RKO (cell line): ENCODE measurements at regions not wholly inside any gene's neighbourhood (a gene's known extent, or its start where the extent isn't known, plus 50 kb on each side); places are given as distances from the start of the nearest gene placed in this dataset.
A peak's percentile ranks its signal among the peaks of the same experiment; 100 is the strongest.
"Not testable (repeated sequence)": the region's sequence is repeated elsewhere in the genome, so short reads cannot be mapped to it uniquely, and the experiment has no call there.

ENCODE experiments used
- DNase-seq: peaks from one replicate; pipeline ENCODE4 v3.0.0-alpha.2; 2016; ENCODE audit warnings: low spot score

- not testable (repeated sequence) for DNase-seq
Observed at GRCh38 chr3:110331562-110331961, 740.1 kb upstream of the NECTIN3 start.

- DNase-seq = no peak
Observed at GRCh38 chr3:110332629-110333028, 739.0 kb upstream of the NECTIN3 start.

- peak; percentile 9 for DNase-seq
Observed at GRCh38 chr3:110341047-110341446, 730.6 kb upstream of the NECTIN3 start.

GRCh38 chr3:110343376-110343775, 728.2 kb upstream of the NECTIN3 start:
- DNase-seq = no peak

- DNase-seq = peak; percentile 43
Observed at GRCh38 chr3:110343945-110344344, 727.7 kb upstream of the NECTIN3 start.

GRCh38 chr3:110344487-110344886, 727.1 kb upstream of the NECTIN3 start:
- DNase-seq = no peak

GRCh38 chr3:110344897-110345767, 726.5 kb upstream of the NECTIN3 start:
- no peak for DNase-seq

GRCh38 chr3:110349295-110349694, 722.3 kb upstream of the NECTIN3 start:
- no peak for DNase-seq

GRCh38 chr3:110352841-110353604, 718.6 kb upstream of the NECTIN3 start:
- DNase-seq = no peak

- DNase-seq = no peak
Observed at GRCh38 chr3:110362751-110363150, 708.9 kb upstream of the NECTIN3 start.

GRCh38 chr3:110367289-110367688, 704.3 kb upstream of the NECTIN3 start:
- not testable (repeated sequence) for DNase-seq

GRCh38 chr3:110375751-110376518, 695.7 kb upstream of the NECTIN3 start:
- no peak for DNase-seq

- DNase-seq = no peak
Observed at GRCh38 chr3:110378481-110378880, 693.1 kb upstream of the NECTIN3 start.

- DNase-seq = peak; percentile 29
Observed at GRCh38 chr3:110381992-110382391, 689.6 kb upstream of the NECTIN3 start.

- no peak for DNase-seq
Observed at GRCh38 chr3:110383356-110383755, 688.3 kb upstream of the NECTIN3 start.

GRCh38 chr3:110384601-110385000, 687.0 kb upstream of the NECTIN3 start:
- no peak for DNase-seq

GRCh38 chr3:110389005-110389404, 682.6 kb upstream of the NECTIN3 start:
- DNase-seq = no peak

GRCh38 chr3:110390372-110390771, 681.2 kb upstream of the NECTIN3 start:
- DNase-seq = no peak

- no peak for DNase-seq
Observed at GRCh38 chr3:110391042-110391441, 680.6 kb upstream of the NECTIN3 start.

GRCh38 chr3:110391640-110392395, 679.8 kb upstream of the NECTIN3 start:
- no peak for DNase-seq

GRCh38 chr3:110393941-110394340, 677.7 kb upstream of the NECTIN3 start:
- no peak for DNase-seq

GRCh38 chr3:110397115-110397514, 674.5 kb upstream of the NECTIN3 start:
- no peak for DNase-seq
